HG02798 (cell line): ENCODE measurements at regions not wholly inside any gene's neighbourhood (a gene's known extent, or its start where the extent isn't known, plus 50 kb on each side); places are given as distances from the start of the nearest gene placed in this dataset.

Source experiments
- ATAC-seq: cut with Tn5 transposase; IDR thresholded peaks from one replicate; pipeline ENCODE4 v1.9.1; 2021; ENCODE audit warnings: mild to moderate bottlenecking; ENCODE audit not compliant: unreplicated experiment, poor library complexity

DNA sequence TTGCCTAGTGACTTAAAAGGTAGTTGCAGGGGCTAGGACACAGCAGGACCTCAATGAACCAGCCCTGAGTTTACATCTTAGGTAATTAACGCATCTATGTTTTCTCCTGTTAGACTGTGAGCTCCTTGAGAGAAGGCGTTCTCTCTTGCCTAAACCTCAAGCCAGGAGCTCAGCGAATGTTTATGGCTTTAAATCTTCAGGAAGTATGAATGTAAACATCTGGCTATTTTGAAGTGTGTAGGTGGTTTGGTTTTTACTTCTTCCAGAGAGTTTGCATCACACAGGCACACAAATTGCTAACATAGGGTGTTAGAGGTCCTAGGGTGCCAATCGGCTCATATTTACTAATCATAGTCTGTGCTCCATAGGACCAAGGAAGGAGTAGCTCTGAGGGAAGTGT, 387.7 kb upstream of the ZNF507 start:
- no peak for ATAC-seq

DNA sequence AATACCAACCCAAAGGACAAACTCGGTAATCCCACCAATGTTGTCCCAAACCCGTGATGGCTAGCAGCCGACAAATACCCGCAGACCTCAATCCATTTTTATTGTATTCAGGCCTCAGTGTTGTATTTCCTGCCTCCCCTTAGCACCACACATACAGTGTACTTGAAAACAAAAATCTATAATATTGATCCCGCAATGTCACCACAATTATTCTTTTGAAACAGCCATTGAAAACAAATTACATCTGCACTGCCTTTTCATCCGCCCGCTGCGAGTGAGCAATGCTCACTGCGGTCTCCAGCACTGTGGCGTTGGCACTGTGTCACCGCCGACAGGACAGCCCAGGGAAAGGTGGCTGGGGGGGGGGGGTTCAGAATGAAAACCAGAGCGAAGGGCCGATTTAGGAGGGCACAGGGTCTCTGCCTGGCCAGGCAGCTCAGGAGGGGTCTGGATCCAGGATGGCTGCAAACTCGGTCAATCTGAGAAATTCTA, 385.8 kb upstream of the ZNF507 start:
- ATAC-seq = no peak

DNA sequence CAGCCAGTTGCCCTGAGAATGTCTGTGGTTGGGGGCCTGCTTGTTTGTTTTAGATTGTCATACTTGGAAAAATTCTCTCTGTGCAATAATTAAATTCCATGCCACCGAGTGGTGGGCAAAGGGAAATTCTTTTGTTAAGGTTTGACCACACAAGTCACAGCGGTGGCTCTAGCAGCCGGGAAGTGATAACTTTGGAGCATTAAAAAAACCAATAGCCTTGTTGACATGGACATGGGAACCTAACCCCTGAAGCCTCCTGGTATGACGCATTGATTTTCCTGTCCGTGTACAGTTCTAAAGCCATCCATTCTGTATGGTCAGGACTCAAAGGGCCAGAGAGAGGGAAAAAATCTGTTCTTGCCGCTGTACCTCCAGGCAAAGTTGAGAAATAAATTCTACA, 384.9 kb upstream of the ZNF507 start:
- ATAC-seq = no peak

DNA sequence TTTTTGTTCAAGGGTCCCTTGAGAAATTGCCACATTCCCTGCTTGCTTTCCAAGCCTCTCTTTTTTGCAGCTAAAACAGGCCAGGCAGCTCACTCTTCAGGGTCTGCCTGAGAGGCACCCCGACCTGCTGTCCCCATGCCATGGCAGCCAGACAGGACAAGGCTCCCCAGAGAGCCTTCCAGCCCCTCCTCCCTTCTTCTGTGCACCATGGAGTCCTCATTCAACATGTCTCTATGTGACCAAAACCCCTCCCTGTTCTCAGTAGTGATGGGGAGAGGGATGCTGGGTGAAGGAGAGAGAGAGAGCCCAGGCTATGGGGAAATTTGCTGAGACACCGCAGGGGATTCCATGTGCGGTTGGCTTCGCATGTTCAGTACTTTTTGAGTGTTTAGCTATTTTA, 384.2 kb upstream of the ZNF507 start:
- ATAC-seq = no peak

GRCh38 chr19:31961667-31962066, 383.7 kb upstream of the ZNF507 start:
- ATAC-seq = no peak

DNA sequence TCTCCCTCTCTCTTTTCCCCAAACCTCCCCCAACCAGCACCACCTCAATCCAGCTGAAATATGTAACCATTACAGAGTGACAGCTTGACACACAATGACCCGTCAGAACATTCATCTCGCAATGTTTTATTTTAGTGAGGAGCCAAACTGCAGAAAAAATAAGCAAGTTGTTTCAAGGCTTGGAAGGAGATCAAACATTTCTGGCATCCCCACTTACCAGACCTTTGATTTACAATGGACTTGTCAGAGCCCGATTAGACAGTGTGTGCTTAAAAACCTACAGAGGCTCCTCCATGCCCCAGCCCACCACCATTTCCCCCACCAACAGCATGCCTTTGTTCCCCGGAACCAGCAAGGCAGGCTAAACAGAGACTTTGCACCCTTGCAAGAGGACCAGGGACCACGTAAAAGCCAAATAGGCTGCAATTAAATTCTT, 382.8 kb upstream of the ZNF507 start:
- no peak for ATAC-seq

DNA sequence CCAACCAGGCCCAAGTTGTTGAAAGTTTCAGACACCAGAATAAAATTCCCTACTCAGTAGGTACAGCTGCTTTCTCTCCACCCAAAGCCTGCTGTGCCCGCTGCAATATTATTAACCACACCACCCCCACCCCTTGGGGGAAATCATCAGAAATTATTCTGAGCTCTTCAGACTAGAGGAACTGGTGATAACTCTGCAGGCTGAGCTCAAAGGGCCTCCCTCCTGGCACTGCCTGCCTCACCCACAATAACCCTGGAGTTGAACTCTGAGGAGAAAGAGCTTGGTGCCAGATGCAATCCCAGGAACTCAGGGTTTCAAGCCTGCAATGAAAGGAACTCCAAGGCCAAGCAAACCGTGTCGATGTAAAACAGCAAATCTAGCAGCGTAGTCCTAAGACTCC, 381.7 kb upstream of the ZNF507 start:
- ATAC-seq = no peak

GRCh38 chr19:31969016-31969415, 376.4 kb upstream of the ZNF507 start:
- ATAC-seq = no peak

GRCh38 chr19:31970027-31970461, 375.4 kb upstream of the ZNF507 start:
- ATAC-seq = no peak

DNA sequence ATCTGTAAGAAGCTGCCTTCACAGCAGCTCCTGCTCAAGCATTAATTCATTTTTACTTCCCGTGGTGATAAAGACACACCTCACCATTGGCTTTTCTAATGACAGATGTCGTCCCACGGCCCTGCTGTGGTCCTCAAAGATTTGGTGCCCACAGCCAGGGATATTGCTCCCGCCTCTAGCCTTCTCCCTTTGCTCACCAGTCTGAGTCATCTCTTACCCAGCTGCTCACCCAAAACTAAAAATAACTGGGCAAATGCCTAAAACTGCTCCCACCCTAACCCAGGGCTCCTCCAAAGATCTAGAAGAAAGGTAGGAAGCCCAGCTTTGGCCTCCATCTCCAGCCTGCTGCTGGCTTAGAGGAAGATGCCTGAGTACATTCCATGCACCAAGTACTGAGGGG, 371.1 kb upstream of the ZNF507 start:
- no peak for ATAC-seq

GRCh38 chr19:31974941-31975340, 370.5 kb upstream of the ZNF507 start:
- no peak for ATAC-seq

DNA sequence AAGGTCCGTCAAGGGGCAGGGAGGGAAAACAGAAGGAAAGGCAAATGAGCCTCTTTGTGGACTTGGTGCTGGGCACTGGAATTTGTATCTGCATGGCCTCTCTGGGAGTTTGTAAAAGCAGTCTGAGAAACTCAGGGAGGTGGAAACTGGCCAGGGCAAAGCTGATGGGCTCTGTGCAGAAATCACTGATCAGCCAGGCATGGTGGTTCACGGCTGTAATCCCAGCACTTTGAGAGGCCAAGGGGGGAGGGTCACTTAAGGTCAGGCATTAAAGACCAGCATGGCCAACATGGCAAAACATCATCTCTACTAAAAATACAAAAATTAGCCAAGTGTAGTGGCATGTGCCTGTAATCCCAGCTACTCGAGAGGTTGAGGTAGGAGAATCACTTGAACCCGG, 369.9 kb upstream of the ZNF507 start:
- no peak for ATAC-seq

DNA sequence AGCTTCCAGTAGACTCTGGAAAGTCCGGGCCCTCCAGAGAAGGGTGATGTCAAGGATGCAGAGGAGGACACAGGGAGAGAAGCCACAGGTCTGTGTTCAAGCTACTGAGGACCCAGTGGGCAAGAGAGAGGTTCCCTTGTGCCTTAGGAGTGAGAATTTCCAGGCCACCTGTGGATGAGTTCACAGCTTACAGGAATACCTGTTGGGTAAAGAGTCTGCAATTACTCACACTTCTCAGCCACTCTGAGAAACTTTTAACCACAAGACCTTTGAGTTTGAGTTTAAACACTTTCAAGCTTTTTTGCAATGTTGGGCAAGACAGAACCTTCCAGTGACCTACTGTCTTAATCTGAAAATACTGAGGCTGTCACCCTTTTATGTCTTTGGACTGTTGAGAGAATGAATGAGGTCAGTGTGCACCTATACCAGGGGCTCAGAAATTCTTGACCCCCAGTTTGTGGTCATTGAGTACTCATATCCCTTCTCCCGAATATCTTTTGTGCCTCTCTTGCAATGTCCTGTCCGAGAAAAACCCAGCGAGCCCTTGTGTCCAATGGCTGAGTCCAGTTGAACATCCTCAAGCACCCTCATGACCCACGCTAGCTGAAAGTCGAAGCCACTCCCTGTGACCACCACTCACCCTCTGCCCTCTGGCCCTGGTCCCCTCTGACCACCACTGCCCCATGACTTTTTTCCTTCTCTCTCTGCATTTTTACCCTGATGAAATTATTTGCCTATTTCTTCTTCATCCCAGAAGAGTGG, 368.5 kb upstream of the ZNF507 start:
- no peak for ATAC-seq

GRCh38 chr19:31979362-31979761, 366.0 kb upstream of the ZNF507 start:
- no peak for ATAC-seq

DNA sequence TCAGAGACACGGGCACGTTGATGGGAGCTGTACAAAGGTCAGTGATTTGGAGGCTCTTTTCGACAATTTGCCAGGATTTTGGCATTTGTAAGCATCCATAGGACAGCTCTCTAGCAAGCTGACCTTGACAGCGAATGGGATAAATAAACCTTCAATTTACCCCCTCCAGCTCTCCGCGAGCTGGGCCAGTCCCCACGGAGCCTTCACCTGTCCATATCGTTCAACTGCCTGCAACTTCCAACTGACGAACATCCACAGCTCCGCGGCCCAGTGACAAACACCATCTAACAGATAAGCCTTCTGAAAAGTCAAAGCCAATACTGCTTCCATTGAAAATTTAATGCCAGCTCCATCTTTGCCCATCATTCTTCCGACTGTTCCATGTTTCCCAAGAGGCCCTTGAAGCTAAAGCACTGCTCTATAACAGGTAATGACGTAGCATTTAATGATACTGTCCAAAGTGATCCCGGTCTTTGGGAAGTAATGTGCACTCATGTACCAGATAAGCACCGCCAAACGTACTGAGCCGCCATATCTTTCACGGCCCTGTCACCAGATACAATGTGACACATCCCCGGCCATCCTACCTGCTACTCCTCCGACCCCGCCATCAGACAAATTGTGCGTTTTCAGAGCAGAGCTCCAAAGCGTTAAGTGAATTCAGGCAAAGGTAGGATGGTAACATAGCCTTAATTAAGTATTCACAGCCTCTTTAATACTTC, 365.3 kb upstream of the ZNF507 start:
- no peak for ATAC-seq

- no peak for ATAC-seq
Measured at GRCh38 chr19:31980796-31981195, 364.6 kb upstream of the ZNF507 start.

DNA sequence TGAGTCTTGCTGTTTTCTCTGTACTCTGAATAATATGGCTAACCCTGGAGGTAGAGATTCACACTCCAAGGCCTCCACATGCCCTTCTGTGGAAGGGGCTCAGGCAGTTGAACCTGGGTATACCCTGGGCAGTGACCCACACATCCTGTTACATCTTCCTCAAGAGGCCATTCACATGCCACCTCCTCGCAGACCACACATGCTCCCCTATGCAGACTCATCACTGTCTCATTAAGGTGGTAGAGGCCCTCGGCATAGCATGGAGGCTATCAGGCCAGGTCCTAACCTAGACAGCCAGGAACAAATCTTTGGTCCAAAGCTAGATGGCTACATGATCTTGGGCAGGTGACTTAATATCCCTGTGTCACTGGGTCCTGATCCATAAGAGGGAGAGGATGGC, 363.9 kb upstream of the ZNF507 start:
- ATAC-seq = no peak

GRCh38 chr19:31983647-31984046, 361.8 kb upstream of the ZNF507 start:
- ATAC-seq = no peak

GRCh38 chr19:31985001-31985605, 360.3 kb upstream of the ZNF507 start:
- no peak for ATAC-seq

- ATAC-seq = no peak
Measured at GRCh38 chr19:31986951-31987350, 358.5 kb upstream of the ZNF507 start.

DNA sequence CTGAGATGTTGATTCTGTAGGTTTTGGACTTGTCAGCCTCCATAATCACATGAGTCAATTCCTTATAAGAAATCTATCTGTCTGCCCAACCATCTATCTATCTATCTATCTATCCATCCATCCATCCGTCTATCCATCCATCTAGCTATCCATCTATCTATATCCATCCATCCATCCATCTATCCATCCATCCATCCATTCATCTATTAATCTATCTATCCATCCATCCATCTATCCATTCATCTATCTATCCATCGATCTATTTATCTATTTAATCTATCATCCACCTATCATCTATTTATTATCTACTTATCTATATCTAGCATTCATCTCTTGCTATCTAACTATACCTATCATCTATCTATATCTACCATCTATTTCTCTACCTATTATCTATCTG, 357.2 kb upstream of the ZNF507 start:
- no peak for ATAC-seq
